Right atrium auricular region (tissue), 2 donors: ENCODE measurements at regions not wholly inside any gene's neighbourhood (a gene's known extent, or its start where the extent isn't known, plus 50 kb on each side); places are given as distances from the start of the nearest gene placed in this dataset.

Experiments
- DNase-seq: peaks from one replicate; pipeline ENCODE4 v3.0.0-alpha.2; 2019; ENCODE audit warnings: low spot score
- H3K27ac ChIP-seq, 2 donors: fragments of 200-600 bp; sonication (generic); 1 replicate in 1 of 2; 2 replicates in 1 of 2; pipeline ENCODE4 v1.5.1; 2016 to 2019
- H3K27me3 ChIP-seq, 2 donors: fragments of 200-600 bp; sonication (generic); one replicate each; pipeline versions ENCODE4 v1.5.1 to v1.6.0; 2017 to 2019
- H3K36me3 ChIP-seq: fragments of 200-600 bp; sonication (generic); one replicate; pipeline ENCODE4 v1.5.1; 2016
- H3K4me1 ChIP-seq, 2 donors: fragments of 200-600 bp; sonication (generic); one replicate each; pipeline versions ENCODE4 v1.5.1 to v1.6.0; 2017 to 2019
- H3K4me3 ChIP-seq, 2 donors: fragments of 200-600 bp; sonication (generic); 1 replicate in 1 of 2; 2 replicates in 1 of 2; pipeline ENCODE4 v1.5.1; 2017 to 2019; ENCODE audit warnings: mild to moderate bottlenecking in 1 of 2, moderate library complexity in 1 of 2
- H3K9me3 ChIP-seq, 2 donors: fragments of 200-600 bp; sonication (generic); one replicate each; pipeline ENCODE4 v1.5.1; 2019
- TF ChIP-seq, protein P1 (sequence below), 2 donors: fragments of 200-600 bp; sonication (generic); IDR thresholded peaks; one replicate each; pipeline ENCODE4 v1.5.1; 2019; ENCODE audit warnings: antibody characterized with exemption in 2 of 2

GRCh38 chr2:18464913-18465312 is 95.5 kb downstream of the RDH14 start:
- H3K27me3 ChIP-seq = no peaks in the 10 kb centered on the region
- no peak for DNase-seq
- TF ChIP-seq, protein P1, sequence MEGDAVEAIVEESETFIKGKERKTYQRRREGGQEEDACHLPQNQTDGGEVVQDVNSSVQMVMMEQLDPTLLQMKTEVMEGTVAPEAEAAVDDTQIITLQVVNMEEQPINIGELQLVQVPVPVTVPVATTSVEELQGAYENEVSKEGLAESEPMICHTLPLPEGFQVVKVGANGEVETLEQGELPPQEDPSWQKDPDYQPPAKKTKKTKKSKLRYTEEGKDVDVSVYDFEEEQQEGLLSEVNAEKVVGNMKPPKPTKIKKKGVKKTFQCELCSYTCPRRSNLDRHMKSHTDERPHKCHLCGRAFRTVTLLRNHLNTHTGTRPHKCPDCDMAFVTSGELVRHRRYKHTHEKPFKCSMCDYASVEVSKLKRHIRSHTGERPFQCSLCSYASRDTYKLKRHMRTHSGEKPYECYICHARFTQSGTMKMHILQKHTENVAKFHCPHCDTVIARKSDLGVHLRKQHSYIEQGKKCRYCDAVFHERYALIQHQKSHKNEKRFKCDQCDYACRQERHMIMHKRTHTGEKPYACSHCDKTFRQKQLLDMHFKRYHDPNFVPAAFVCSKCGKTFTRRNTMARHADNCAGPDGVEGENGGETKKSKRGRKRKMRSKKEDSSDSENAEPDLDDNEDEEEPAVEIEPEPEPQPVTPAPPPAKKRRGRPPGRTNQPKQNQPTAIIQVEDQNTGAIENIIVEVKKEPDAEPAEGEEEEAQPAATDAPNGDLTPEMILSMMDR (IDR thresholded peaks at IDR 0.05) = no peak
- no peaks in the 10 kb centered on the region for H3K9me3 ChIP-seq
- no peak overlapping the region for H3K27ac ChIP-seq
- no peak overlapping the region for H3K4me3 ChIP-seq
- no peaks in the 10 kb centered on the region for H3K4me1 ChIP-seq
- H3K36me3 ChIP-seq = no peaks in the 10 kb centered on the region

- no peaks in the 10 kb centered on the region for H3K9me3 ChIP-seq
- no peaks in the 10 kb centered on the region for H3K27me3 ChIP-seq
- DNase-seq = no peak
- peak overlapping the region; percentile 2 to 72 for H3K27ac ChIP-seq
- H3K4me3 ChIP-seq = no peak overlapping the region
- TF ChIP-seq, protein P1 (IDR thresholded peaks at IDR 0.05) = no peak
- peaks cover 0 to 15% of the 10 kb centered on the region in 2 donors for H3K4me1 ChIP-seq
- no peaks in the 10 kb centered on the region for H3K36me3 ChIP-seq
Observed at GRCh38 chr2:18456026-18456425, 104.4 kb downstream of the RDH14 start.

DNA sequence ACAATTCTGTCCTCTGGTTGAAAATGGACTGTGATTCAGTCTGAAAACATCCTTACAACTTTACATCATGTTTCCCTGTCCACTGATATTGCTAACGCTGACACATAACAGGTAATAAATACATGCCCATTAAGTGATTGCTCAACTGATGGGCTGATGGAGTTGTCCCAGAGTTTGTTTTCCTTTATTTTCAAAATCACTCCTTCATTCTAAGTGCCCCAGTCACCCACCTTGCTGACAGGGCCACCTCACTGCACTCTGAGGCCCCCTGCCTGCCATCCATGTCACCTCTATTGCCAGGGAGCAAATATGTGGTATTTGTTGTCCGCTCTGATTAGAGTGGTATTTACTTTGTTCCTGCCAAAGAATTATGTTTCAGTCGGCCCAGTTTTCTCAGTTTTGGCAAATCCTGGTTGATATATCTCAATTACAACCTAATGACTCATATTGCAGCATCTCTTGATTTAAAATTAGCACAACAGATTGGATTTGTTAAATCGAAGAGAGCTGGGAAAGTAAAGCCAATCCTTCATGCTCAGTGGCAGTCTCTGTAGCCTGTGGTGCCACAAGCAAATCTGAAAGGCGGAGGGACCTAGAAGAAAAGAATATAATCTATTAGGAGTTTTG is 105.1 kb downstream of the RDH14 start:
- Histone ChIP-seq H3K4me3 (no peak overlapping the region), H3K27ac (peak overlapping the region; percentile 42 to 72), H3K9me3 (no peaks in the 10 kb centered on the region), H3K36me3 (no peaks in the 10 kb centered on the region), H3K27me3 (no peaks in the 10 kb centered on the region), H3K4me1 (peaks cover 0 to 15% of the 10 kb centered on the region in 2 donors)
- no peak for DNase-seq
- TF ChIP-seq, protein P1 (IDR thresholded peaks at IDR 0.05) = peak in 1 of 2 donors; percentile 48

DNA sequence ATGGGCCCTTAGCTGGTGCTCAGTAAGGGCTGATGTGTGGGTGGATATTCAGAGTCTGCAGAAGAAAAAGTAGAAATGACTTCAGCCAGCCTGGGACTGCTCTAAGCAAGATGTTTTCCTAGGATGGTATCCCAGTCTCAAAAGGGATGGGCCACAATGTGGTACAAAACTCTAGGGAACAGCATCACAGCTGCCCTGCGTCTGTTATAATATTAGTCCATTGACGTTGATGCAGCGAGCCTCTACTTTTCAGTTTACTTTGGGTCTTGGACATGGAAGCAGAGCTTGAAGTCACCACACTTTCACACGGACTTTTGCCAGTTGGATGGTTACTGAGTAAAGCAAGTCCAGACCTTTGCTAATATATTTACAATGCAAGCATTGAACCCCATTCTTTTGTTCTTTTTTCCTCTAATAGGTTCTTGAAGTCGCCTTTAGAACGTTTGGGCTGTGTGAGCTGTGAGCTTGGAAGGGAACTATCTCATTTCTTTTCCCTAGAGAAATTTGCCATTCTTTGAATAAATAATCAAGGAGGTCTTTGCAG is 105.7 kb downstream of the RDH14 start:
- H3K4me1 ChIP-seq = peaks cover 0 to 15% of the 10 kb centered on the region in 2 donors
- TF ChIP-seq, protein P1 (IDR thresholded peaks at IDR 0.05) = no peak
- H3K9me3 ChIP-seq = no peaks in the 10 kb centered on the region
- H3K36me3 ChIP-seq = no peaks in the 10 kb centered on the region
- H3K4me3 ChIP-seq = no peak overlapping the region
- no peak for DNase-seq
- H3K27ac ChIP-seq = peak overlapping the region; percentile 22 to 72
- H3K27me3 ChIP-seq = no peaks in the 10 kb centered on the region

DNA sequence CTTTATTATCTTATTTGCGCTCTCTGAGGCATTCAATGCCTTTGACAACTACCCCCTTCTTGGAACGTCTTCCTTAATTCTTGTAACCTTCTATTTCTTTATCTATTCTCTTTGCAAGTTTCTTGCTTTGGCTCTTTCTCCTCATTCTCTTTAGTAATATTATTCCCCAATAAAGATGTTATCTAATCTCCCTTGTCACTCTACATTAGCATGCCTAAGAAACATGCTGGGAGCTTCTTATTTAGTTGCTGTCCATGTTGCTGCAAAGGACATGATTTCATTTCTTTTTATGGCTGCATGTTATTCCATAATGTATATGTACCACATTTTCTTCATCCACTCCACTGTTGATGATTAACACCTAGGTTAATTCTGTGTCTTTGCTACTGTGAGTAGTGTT is 113.7 kb downstream of the RDH14 start:
- Histone ChIP-seq H3K27ac (peak overlapping the region in 1 of 2 donors; percentile 4), H3K9me3 (no peaks in the 10 kb centered on the region), H3K36me3 (no peaks in the 10 kb centered on the region), H3K4me1 (peaks cover 0 to 13% of the 10 kb centered on the region in 2 donors), H3K27me3 (no peaks in the 10 kb centered on the region), H3K4me3 (no peak overlapping the region)
- DNase-seq = no peak
- TF ChIP-seq, protein P1 (IDR thresholded peaks at IDR 0.05) = no peak
